Coronary artery (tissue), 2 donors: ENCODE measurements at regions not wholly inside any gene's neighbourhood (a gene's known extent, or its start where the extent isn't known, plus 50 kb on each side); places are given as distances from the start of the nearest gene placed in this dataset.

Source experiments
- DNase-seq: peaks from one replicate; pipeline ENCODE4 v3.0.0-alpha.2; 2017; ENCODE audit warnings: low spot score
- H3K27ac ChIP-seq, 2 donors: fragments of 200-600 bp; sonication (generic); one replicate each; pipeline ENCODE4 v1.5.1; 2016 to 2019
- H3K4me3 ChIP-seq: fragments of 200-600 bp; sonication (generic); 2 replicates; pipeline ENCODE4 v1.5.1; 2016; ENCODE audit warnings: mild to moderate bottlenecking, moderate library complexity
- TF ChIP-seq, protein P1 (sequence below): fragments of 200-600 bp; sonication (generic); IDR thresholded peaks from one replicate; pipeline ENCODE4 v1.5.1; 2019; ENCODE audit warnings: antibody characterized with exemption

DNA sequence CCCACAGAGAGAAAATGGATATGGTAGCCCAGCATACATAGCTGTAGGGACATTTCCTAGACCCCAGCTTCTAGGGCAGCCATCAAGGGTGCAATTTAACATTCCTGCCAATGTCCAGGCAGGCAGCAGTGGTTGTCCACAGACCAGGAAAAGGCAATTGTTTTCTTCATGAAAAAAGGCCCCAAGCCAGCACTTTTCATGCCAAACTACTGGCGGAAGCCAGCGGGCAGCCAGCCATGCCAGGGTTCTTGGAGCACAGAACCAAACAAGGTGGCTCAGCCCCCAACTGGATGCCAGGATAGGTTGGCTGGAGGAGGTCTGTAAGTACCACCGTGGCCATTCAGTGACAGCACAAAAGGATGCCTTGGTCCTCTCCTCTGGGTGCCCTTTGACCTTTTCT, 94.6 kb downstream of the BANF2 start:
- TF ChIP-seq, protein P1, sequence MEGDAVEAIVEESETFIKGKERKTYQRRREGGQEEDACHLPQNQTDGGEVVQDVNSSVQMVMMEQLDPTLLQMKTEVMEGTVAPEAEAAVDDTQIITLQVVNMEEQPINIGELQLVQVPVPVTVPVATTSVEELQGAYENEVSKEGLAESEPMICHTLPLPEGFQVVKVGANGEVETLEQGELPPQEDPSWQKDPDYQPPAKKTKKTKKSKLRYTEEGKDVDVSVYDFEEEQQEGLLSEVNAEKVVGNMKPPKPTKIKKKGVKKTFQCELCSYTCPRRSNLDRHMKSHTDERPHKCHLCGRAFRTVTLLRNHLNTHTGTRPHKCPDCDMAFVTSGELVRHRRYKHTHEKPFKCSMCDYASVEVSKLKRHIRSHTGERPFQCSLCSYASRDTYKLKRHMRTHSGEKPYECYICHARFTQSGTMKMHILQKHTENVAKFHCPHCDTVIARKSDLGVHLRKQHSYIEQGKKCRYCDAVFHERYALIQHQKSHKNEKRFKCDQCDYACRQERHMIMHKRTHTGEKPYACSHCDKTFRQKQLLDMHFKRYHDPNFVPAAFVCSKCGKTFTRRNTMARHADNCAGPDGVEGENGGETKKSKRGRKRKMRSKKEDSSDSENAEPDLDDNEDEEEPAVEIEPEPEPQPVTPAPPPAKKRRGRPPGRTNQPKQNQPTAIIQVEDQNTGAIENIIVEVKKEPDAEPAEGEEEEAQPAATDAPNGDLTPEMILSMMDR = peak; percentile 22
- Histone ChIP-seq H3K27ac (peak overlapping the region; percentile 26 to 84), H3K4me3 (no peak overlapping the region)
- no peak for DNase-seq

DNA sequence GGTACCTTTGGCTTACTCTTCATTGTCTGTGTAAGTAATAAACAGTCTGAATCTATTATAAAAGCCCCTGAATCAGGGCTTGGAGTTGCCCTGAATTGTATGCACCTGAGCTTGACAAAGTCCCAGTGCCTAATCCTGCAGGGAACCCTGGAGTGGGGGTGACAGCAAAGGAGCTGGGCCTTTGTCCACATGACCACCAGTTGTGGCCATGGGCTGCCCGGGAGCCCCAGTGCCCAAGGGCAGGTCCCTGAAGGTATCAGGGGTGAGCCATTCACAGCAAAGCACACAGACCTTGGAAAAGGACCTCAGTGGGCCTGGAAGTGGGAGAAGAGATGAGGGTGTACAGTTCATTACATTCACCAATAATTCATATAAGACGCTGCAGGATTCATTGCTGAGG, 94.2 kb downstream of the BANF2 start:
- DNase-seq = no peak
- Histone ChIP-seq H3K4me3 (no peak overlapping the region), H3K27ac (peak overlapping the region; percentile 26 to 84)
- TF ChIP-seq, protein P1 = no peak

DNA sequence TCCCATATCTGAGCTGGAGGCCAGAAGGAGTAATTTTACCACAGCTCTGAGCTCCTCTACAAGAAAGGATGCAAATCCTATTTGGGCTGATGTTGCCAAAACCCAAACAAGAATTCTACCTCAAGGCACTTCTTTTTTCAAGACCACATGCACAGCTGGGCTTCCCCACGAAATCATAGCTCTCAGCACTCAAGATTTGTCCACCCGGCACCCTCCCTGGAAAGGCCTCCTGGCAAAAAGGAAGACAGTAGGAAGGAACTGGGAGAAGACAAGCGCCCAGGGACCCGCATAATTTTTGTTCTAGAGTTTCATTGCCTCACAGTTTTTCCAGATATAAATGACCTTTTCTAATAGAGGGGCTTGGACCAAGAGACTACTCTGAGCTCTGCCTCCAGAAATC, 90.5 kb downstream of the BANF2 start:
- TF ChIP-seq, protein P1 = no peak
- DNase-seq = no peak
- Histone ChIP-seq H3K27ac (no peak overlapping the region), H3K4me3 (no peak overlapping the region)

DNA sequence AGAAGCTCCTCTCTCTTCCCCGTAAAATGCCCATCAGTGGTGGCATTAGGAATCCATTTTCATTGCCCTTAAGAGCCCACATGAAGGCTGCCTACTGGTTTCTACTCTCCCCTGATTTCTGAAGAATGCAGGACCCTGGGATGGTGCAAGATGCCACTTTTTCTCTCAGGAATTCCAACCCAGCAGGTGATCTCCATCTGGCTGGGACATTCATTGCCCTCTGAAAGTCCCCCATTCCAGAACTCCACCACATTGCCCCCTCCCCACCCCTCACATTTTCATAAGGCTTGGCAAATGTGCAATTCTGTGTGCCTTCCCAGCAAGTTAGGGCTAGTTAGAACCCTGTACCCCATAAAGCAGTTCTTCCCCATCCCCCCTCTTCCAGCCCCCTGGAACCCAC, 88.0 kb downstream of the BANF2 start:
- TF ChIP-seq, protein P1 = no peak
- Histone ChIP-seq H3K4me3 (no peak overlapping the region), H3K27ac (no peak overlapping the region)
- DNase-seq = no peak

DNA sequence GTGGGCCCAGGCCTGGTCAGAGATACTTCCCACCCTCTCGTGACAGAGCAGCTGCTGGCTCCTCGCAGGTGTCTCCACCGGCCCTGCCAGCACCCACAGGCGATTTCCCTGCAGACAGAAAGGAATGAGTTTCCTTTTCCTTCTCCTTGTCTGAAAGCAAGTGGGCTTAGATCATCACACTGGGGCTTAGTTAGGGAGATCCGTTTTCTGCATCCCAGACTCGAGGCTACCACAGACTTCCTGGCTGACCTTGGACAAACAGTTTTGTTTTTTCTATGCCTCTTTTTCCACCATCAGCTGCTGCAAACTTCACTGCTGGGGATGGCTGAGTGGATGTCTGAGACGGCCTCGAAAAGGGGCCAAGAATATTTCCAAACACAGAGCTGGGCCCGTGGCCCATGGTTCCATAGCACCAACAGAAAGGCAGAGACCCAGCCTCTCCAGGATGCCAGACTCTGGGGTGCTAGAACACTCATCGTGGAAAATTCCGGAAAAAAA, 86.5 kb downstream of the BANF2 start:
- Histone ChIP-seq H3K27ac (peak overlapping the region; percentile 11 to 61), H3K4me3 (no peak overlapping the region)
- TF ChIP-seq, protein P1 = no peak
- DNase-seq = no peak
